Colonic mucosa (tissue), 4 donors: ENCODE measurements at regions not wholly inside any gene's neighbourhood (a gene's known extent, or its start where the extent isn't known, plus 50 kb on each side); places are given as distances from the start of the nearest gene placed in this dataset.

Experiments used
- DNase-seq: peaks from one replicate; pipeline ENCODE4 v3.0.0-alpha.2; 2020
- H3K27ac ChIP-seq: fragments of 200-600 bp; one replicate; pipeline ENCODE4 v1.8.0; 2021
- H3K27me3 ChIP-seq: fragments of 200-600 bp; one replicate; pipeline ENCODE4 v1.8.0; 2021
- H3K36me3 ChIP-seq: fragments of 200-600 bp; one replicate; pipeline ENCODE4 v1.8.0; 2021
- H3K4me1 ChIP-seq: fragments of 200-600 bp; one replicate; pipeline ENCODE4 v1.8.0; 2021; ENCODE audit warnings: mild to moderate bottlenecking
- H3K4me3 ChIP-seq: fragments of 200-600 bp; one replicate; pipeline ENCODE4 v1.8.0; 2021
- H3K9ac ChIP-seq, 2 donors: one replicate each; pipeline ENCODE4 v1.7.0; 2013; ENCODE audit warnings: control low read depth in 2 of 2, low read depth in 2 of 2, low read length in 2 of 2
- H3K9me3 ChIP-seq: fragments of 200-600 bp; one replicate; pipeline ENCODE4 v1.8.0; 2021
- CTCF ChIP-seq: fragments of 200-600 bp; IDR thresholded peaks from one replicate; pipeline ENCODE4 v1.8.0; 2022; ENCODE audit warnings: antibody characterized with exemption, mild to moderate bottlenecking
- intact Hi-C: fragments of 100-400 bp; cut with DNase I; formaldehyde crosslinking; loops from one replicate; pipeline ENCODE4 v1.14.1; 2022
- donor health status: healthy.
- donor health status: DM: no; HTN: no; CAD: no.
- donor health status: DM: no; HTN: no; CAD: no.

DNA sequence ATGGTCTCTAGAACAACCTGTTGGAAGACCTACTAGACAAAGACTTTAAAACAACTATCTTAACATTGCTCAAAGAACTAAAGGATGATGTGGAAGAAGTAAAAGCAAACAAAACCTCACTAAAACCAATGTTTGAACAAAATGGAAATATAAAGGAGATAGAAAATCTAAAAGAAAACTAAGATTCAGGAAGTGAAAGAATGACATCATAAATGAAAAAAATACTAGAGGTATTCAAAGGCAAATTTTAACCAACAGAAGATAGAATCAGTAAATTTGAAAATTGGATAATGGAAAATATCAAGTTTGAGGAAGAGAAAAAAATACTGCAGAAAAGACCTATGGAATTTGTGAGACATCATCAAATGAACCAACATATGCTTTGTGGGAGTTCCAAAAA, 914.1 kb upstream of the GJE1 start:
- Histone ChIP-seq H3K4me3 (no peak overlapping the region), H3K9me3 (no peaks in the 10 kb centered on the region), H3K27me3 (no peaks in the 10 kb centered on the region), H3K27ac (no peak overlapping the region), H3K9ac (no peak overlapping the region), H3K36me3 (no peaks in the 10 kb centered on the region), H3K4me1 (no peaks in the 10 kb centered on the region)
- TF ChIP-seq CTCF, result no peak
- DNase-seq, result no peak
- intact Hi-C loops, result no loop called here

GRCh38 chr6:141216726-141217125, 916.0 kb upstream of the GJE1 start:
- no peak for TF ChIP-seq CTCF
- Histone ChIP-seq H3K9ac (no peak overlapping the region), H3K4me3 (no peak overlapping the region), H3K27ac (no peak overlapping the region), H3K4me1 (no peaks in the 10 kb centered on the region), H3K9me3 (no peaks in the 10 kb centered on the region), H3K27me3 (no peaks in the 10 kb centered on the region), H3K36me3 (no peaks in the 10 kb centered on the region)
- no peak for DNase-seq
- intact Hi-C loops, result no loop called here

GRCh38 chr6:141212296-141212695, 920.4 kb upstream of the GJE1 start:
- Histone ChIP-seq H3K27me3 (no peaks in the 10 kb centered on the region), H3K4me1 (no peaks in the 10 kb centered on the region), H3K9me3 (no peaks in the 10 kb centered on the region), H3K36me3 (no peaks in the 10 kb centered on the region), H3K4me3 (no peak overlapping the region), H3K27ac (no peak overlapping the region), H3K9ac (no peak overlapping the region)
- no peak for DNase-seq
- intact Hi-C loops, result no loop called here
- TF ChIP-seq CTCF, result no peak

- intact Hi-C loops, result no loop called here
- no peak for TF ChIP-seq CTCF
- no peaks in the 10 kb centered on the region for H3K27me3 ChIP-seq
- DNase-seq, result no peak
- no peak overlapping the region for H3K9ac ChIP-seq
- no peaks in the 10 kb centered on the region for H3K9me3 ChIP-seq
- no peak overlapping the region for H3K27ac ChIP-seq
- H3K36me3 ChIP-seq, result no peaks in the 10 kb centered on the region
- H3K4me3 ChIP-seq, result no peak overlapping the region
- no peaks in the 10 kb centered on the region for H3K4me1 ChIP-seq
Measured at GRCh38 chr6:141211845-141212244, 920.9 kb upstream of the GJE1 start.

GRCh38 chr6:141210901-141211300, 921.8 kb upstream of the GJE1 start:
- Histone ChIP-seq H3K9ac (no peak overlapping the region), H3K9me3 (no peaks in the 10 kb centered on the region), H3K27ac (no peak overlapping the region), H3K4me3 (no peak overlapping the region), H3K4me1 (no peaks in the 10 kb centered on the region), H3K36me3 (no peaks in the 10 kb centered on the region), H3K27me3 (no peaks in the 10 kb centered on the region)
- TF ChIP-seq CTCF, result no peak
- DNase-seq, result no peak
- intact Hi-C loops, result no loop called here

- no peak for DNase-seq
- no peaks in the 10 kb centered on the region for H3K36me3 ChIP-seq
- H3K9me3 ChIP-seq, result no peaks in the 10 kb centered on the region
- intact Hi-C loops, result no loop called here
- H3K4me1 ChIP-seq, result no peaks in the 10 kb centered on the region
- no peak overlapping the region for H3K9ac ChIP-seq
- no peak overlapping the region for H3K27ac ChIP-seq
- H3K27me3 ChIP-seq, result no peaks in the 10 kb centered on the region
- H3K4me3 ChIP-seq, result no peak overlapping the region
- TF ChIP-seq CTCF, result no peak
Measured at GRCh38 chr6:141209890-141210289, 922.8 kb upstream of the GJE1 start.
